BE2C (cell line): ENCODE measurements at regions not wholly inside any gene's neighbourhood (a gene's known extent, or its start where the extent isn't known, plus 50 kb on each side); places are given as distances from the start of the nearest gene placed in this dataset.

Experiments
- DNase-seq: peaks from one replicate; pipeline ENCODE4 v3.0.0-alpha.2; 2020
- H3K27me3 ChIP-seq: fragments of 250-450 bp; sonication (Bioruptor Pico); 2 replicates; pipeline ENCODE4 v1.5.1; 2020; ENCODE audit warnings: mild to moderate bottlenecking
- H3K36me3 ChIP-seq: fragments of 250-450 bp; sonication (Bioruptor Pico); 2 replicates; pipeline ENCODE4 v1.5.1; 2020; ENCODE audit warnings: mild to moderate bottlenecking
- H3K4me1 ChIP-seq: fragments of 250-450 bp; sonication (Bioruptor Pico); 2 replicates; pipeline ENCODE4 v1.5.1; 2020
- H3K4me3 ChIP-seq: 2 replicates; pipeline ENCODE4 v1.5.1; 2011; ENCODE audit warnings: low read depth, low read length
- H3K9me3 ChIP-seq: fragments of 250-450 bp; sonication (Bioruptor Pico); 2 replicates; pipeline ENCODE4 v1.5.1; 2020
- CTCF ChIP-seq: IDR thresholded peaks from 2 replicates; pipeline ENCODE4 v1.5.1; 2012; ENCODE audit warnings: mild to moderate bottlenecking, low read depth, low read length

GRCh38 chrX:22934640-22935039 is 65.1 kb upstream of the DDX53 start:
- DNase-seq = no peak
- no peak overlapping the region for H3K4me3 ChIP-seq
- no peaks in the 10 kb centered on the region for H3K9me3 ChIP-seq
- H3K4me1 ChIP-seq = no peaks in the 10 kb centered on the region
- no peaks in the 10 kb centered on the region for H3K27me3 ChIP-seq
- H3K36me3 ChIP-seq = no peaks in the 10 kb centered on the region
- TF ChIP-seq CTCF = no peak

- Histone ChIP-seq H3K27me3 (no peaks in the 10 kb centered on the region), H3K9me3 (no peaks in the 10 kb centered on the region), H3K4me3 (no peak overlapping the region), H3K36me3 (no peaks in the 10 kb centered on the region), H3K4me1 (no peaks in the 10 kb centered on the region)
- no peak for DNase-seq
- TF ChIP-seq CTCF = no peak
Observed at GRCh38 chrX:22944945-22945344, 54.8 kb upstream of the DDX53 start.
